ENCODE measurements at regions not wholly inside any gene's neighbourhood (a gene's known extent, or its start where the extent isn't known, plus 50 kb on each side); places are given as distances from the start of the nearest gene placed in this dataset.

- TF ChIP-seq EZH2 (IDR thresholded peaks at IDR 0.05; ENCODE audit: borderline replicate concordance, control insufficient read depth, low read depth, low read length) (no peak), GABPA (IDR thresholded peaks at IDR 0.05; ENCODE audit: low read depth) (no peak), EP300 (IDR thresholded peaks at IDR 0.05; ENCODE audit: borderline replicate concordance in 1 of 2, control insufficient read depth in 1 of 2, low read depth in 2 of 2, low read length in 2 of 2) (no peak), CHD1 (IDR thresholded peaks at IDR 0.05; ENCODE audit: low read depth, low read length) (no peak), POLR2AphosphoS2 (IDR thresholded peaks at IDR 0.05; ENCODE audit: low read depth, low read length) (no peak)
Observed at GRCh38 chr20:41750137-41750536, 132.0 kb upstream of the CHD6 start.
